GM23338 (cell line): ENCODE measurements at regions not wholly inside any gene's neighbourhood (a gene's known extent, or its start where the extent isn't known, plus 50 kb on each side); places are given as distances from the start of the nearest gene placed in this dataset.

Experiments used
- CREB1 ChIP-seq: fragments of 250-450 bp; sonication (Bioruptor Pico); IDR thresholded peaks from 2 replicates; pipeline ENCODE4 v1.5.0; 2020; ENCODE audit warnings: low read depth, mild to moderate bottlenecking, moderate library complexity
- EZH2 ChIP-seq: fragments of 200-600 bp; sonication (generic); IDR thresholded peaks from one replicate; pipeline ENCODE4 v1.8.0; 2017; ENCODE audit warnings: antibody characterized with exemption, mild to moderate bottlenecking, low read depth; ENCODE audit not compliant: unreplicated experiment
- EZH2phosphoT487 ChIP-seq: fragments of 200-600 bp; sonication (generic); IDR thresholded peaks from one replicate; pipeline ENCODE4 v1.8.1; 2018; ENCODE audit warnings: antibody characterized with exemption; ENCODE audit not compliant: unreplicated experiment
- JUNB ChIP-seq: IDR thresholded peaks from one replicate; pipeline ENCODE4 v1.6.1; 2016; ENCODE audit warnings: antibody characterized with exemption; ENCODE audit not compliant: unreplicated experiment
- NANOG ChIP-seq: IDR thresholded peaks from 2 replicates; pipeline ENCODE4 v1.6.1; 2016; ENCODE audit warnings: antibody characterized with exemption, borderline replicate concordance
- POLR2AphosphoS5 ChIP-seq: IDR thresholded peaks from 2 replicates; pipeline ENCODE4 v1.6.1; 2016; ENCODE audit warnings: antibody characterized with exemption, low read depth
- STAT1 ChIP-seq: IDR thresholded peaks from one replicate; pipeline ENCODE4 v1.6.1; 2016; ENCODE audit warnings: antibody characterized with exemption; ENCODE audit not compliant: unreplicated experiment
- ZNF114 ChIP-seq: fragments of 250-450 bp; sonication (Bioruptor Pico); IDR thresholded peaks from 2 replicates; pipeline ENCODE4 v1.5.0; 2020; ENCODE audit warnings: mild to moderate bottlenecking, moderate library complexity
- ZNF331 ChIP-seq: fragments of 250-450 bp; sonication (Bioruptor Pico); IDR thresholded peaks from 2 replicates; pipeline ENCODE4 v1.5.0; 2020; ENCODE audit warnings: low read depth, mild to moderate bottlenecking, moderate library complexity
- TF ChIP-seq, protein P1 (sequence below): fragments of 250-450 bp; sonication (Bioruptor Pico); IDR thresholded peaks from 2 replicates; pipeline ENCODE4 v1.5.0; 2020; ENCODE audit warnings: mild to moderate bottlenecking, moderate library complexity
- TF ChIP-seq, protein P2 (sequence below), 2 experiments: fragments of 200-600 bp in 1 of 2; sonication (generic) in 1 of 2; conservative IDR thresholded peaks; 2 replicates each; pipeline versions ENCODE4 v1.5.1 to v1.6.1; 2016 to 2017; ENCODE audit warnings: antibody characterized with exemption in 2 of 2, low read depth in 2 of 2, mild to moderate bottlenecking in 2 of 2, moderate library complexity in 1 of 2
- TF ChIP-seq, protein P3 (sequence below): IDR thresholded peaks from one replicate; pipeline ENCODE4 v1.6.1; 2018; ENCODE audit warnings: antibody characterized with exemption; ENCODE audit not compliant: unreplicated experiment
- TF ChIP-seq, protein P4 (sequence below): IDR thresholded peaks from 2 replicates; pipeline ENCODE4 v1.6.1; 2016; ENCODE audit warnings: antibody characterized with exemption

DNA sequence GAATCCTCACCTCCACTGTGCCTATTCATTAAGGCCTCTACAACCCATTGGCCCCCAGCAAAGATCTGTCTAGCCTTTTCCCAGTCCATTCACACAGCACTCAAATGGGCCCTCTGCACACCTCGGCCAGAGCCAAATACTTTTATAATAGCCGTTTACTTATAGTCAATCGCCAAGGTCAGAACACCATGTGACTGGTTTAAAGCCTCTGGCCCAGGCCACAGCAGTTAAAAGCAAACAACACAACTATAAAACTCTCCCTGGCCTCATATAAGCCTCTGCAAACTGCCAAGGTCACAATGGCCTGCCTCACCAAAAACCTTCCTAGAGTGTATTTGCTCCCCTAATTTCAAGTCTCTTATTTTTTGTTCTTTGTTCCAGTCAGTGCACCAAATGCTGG lies 562.6 kb downstream of the CAAP1 start:
- TF ChIP-seq, protein P1, sequence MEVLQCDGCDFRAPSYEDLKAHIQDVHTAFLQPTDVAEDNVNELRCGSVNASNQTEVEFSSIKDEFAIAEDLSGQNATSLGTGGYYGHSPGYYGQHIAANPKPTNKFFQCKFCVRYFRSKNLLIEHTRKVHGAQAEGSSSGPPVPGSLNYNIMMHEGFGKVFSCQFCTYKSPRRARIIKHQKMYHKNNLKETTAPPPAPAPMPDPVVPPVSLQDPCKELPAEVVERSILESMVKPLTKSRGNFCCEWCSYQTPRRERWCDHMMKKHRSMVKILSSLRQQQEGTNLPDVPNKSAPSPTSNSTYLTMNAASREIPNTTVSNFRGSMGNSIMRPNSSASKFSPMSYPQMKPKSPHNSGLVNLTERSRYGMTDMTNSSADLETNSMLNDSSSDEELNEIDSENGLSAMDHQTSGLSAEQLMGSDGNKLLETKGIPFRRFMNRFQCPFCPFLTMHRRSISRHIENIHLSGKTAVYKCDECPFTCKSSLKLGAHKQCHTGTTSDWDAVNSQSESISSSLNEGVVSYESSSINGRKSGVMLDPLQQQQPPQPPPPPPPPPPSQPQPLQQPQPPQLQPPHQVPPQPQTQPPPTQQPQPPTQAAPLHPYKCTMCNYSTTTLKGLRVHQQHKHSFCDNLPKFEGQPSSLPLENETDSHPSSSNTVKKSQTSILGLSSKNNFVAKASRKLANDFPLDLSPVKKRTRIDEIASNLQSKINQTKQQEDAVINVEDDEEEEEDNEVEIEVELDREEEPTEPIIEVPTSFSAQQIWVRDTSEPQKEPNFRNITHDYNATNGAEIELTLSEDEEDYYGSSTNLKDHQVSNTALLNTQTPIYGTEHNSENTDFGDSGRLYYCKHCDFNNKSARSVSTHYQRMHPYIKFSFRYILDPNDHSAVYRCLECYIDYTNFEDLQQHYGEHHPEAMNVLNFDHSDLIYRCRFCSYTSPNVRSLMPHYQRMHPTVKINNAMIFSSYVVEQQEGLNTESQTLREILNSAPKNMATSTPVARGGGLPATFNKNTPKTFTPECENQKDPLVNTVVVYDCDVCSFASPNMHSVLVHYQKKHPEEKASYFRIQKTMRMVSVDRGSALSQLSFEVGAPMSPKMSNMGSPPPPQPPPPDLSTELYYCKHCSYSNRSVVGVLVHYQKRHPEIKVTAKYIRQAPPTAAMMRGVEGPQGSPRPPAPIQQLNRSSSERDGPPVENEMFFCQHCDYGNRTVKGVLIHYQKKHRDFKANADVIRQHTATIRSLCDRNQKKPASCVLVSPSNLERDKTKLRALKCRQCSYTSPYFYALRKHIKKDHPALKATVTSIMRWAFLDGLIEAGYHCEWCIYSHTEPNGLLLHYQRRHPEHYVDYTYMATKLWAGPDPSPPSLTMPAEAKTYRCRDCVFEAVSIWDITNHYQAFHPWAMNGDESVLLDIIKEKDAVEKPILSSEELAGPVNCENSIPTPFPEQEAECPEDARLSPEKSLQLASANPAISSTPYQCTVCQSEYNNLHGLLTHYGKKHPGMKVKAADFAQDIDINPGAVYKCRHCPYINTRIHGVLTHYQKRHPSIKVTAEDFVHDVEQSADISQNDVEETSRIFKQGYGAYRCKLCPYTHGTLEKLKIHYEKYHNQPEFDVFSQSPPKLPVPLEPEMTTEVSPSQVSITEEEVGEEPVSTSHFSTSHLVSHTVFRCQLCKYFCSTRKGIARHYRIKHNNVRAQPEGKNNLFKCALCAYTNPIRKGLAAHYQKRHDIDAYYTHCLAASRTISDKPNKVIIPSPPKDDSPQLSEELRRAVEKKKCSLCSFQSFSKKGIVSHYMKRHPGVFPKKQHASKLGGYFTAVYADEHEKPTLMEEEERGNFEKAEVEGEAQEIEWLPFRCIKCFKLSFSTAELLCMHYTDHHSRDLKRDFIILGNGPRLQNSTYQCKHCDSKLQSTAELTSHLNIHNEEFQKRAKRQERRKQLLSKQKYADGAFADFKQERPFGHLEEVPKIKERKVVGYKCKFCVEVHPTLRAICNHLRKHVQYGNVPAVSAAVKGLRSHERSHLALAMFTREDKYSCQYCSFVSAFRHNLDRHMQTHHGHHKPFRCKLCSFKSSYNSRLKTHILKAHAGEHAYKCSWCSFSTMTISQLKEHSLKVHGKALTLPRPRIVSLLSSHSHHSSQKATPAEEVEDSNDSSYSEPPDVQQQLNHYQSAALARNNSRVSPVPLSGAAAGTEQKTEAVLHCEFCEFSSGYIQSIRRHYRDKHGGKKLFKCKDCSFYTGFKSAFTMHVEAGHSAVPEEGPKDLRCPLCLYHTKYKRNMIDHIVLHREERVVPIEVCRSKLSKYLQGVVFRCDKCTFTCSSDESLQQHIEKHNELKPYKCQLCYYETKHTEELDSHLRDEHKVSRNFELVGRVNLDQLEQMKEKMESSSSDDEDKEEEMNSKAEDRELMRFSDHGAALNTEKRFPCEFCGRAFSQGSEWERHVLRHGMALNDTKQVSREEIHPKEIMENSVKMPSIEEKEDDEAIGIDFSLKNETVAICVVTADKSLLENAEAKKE (CRISPR knock-in tag): no peak
- TF ChIP-seq, protein P2, sequence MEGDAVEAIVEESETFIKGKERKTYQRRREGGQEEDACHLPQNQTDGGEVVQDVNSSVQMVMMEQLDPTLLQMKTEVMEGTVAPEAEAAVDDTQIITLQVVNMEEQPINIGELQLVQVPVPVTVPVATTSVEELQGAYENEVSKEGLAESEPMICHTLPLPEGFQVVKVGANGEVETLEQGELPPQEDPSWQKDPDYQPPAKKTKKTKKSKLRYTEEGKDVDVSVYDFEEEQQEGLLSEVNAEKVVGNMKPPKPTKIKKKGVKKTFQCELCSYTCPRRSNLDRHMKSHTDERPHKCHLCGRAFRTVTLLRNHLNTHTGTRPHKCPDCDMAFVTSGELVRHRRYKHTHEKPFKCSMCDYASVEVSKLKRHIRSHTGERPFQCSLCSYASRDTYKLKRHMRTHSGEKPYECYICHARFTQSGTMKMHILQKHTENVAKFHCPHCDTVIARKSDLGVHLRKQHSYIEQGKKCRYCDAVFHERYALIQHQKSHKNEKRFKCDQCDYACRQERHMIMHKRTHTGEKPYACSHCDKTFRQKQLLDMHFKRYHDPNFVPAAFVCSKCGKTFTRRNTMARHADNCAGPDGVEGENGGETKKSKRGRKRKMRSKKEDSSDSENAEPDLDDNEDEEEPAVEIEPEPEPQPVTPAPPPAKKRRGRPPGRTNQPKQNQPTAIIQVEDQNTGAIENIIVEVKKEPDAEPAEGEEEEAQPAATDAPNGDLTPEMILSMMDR (conservative IDR thresholded peaks at IDR 0.05; ENCODE audit: low read depth in 2 of 2): no peak
- TF ChIP-seq, protein P3, sequence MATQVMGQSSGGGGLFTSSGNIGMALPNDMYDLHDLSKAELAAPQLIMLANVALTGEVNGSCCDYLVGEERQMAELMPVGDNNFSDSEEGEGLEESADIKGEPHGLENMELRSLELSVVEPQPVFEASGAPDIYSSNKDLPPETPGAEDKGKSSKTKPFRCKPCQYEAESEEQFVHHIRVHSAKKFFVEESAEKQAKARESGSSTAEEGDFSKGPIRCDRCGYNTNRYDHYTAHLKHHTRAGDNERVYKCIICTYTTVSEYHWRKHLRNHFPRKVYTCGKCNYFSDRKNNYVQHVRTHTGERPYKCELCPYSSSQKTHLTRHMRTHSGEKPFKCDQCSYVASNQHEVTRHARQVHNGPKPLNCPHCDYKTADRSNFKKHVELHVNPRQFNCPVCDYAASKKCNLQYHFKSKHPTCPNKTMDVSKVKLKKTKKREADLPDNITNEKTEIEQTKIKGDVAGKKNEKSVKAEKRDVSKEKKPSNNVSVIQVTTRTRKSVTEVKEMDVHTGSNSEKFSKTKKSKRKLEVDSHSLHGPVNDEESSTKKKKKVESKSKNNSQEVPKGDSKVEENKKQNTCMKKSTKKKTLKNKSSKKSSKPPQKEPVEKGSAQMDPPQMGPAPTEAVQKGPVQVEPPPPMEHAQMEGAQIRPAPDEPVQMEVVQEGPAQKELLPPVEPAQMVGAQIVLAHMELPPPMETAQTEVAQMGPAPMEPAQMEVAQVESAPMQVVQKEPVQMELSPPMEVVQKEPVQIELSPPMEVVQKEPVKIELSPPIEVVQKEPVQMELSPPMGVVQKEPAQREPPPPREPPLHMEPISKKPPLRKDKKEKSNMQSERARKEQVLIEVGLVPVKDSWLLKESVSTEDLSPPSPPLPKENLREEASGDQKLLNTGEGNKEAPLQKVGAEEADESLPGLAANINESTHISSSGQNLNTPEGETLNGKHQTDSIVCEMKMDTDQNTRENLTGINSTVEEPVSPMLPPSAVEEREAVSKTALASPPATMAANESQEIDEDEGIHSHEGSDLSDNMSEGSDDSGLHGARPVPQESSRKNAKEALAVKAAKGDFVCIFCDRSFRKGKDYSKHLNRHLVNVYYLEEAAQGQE: no peak
- TF ChIP-seq POLR2AphosphoS5: no peak
- TF ChIP-seq EZH2: no peak
- TF ChIP-seq ZNF114 (CRISPR knock-in tag): no peak
- no peak for TF ChIP-seq EZH2phosphoT487
- TF ChIP-seq JUNB: no peak
- TF ChIP-seq ZNF331 (CRISPR knock-in tag): no peak
- TF ChIP-seq CREB1 (CRISPR knock-in tag): no peak
- TF ChIP-seq, protein P4, sequence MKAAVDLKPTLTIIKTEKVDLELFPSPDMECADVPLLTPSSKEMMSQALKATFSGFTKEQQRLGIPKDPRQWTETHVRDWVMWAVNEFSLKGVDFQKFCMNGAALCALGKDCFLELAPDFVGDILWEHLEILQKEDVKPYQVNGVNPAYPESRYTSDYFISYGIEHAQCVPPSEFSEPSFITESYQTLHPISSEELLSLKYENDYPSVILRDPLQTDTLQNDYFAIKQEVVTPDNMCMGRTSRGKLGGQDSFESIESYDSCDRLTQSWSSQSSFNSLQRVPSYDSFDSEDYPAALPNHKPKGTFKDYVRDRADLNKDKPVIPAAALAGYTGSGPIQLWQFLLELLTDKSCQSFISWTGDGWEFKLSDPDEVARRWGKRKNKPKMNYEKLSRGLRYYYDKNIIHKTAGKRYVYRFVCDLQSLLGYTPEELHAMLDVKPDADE: no peak
- no peak for TF ChIP-seq STAT1
- no peak for TF ChIP-seq NANOG
